ENCODE measurements at regions not wholly inside any gene's neighbourhood (a gene's known extent, or its start where the extent isn't known, plus 50 kb on each side); places are given as distances from the start of the nearest gene placed in this dataset.

DNA sequence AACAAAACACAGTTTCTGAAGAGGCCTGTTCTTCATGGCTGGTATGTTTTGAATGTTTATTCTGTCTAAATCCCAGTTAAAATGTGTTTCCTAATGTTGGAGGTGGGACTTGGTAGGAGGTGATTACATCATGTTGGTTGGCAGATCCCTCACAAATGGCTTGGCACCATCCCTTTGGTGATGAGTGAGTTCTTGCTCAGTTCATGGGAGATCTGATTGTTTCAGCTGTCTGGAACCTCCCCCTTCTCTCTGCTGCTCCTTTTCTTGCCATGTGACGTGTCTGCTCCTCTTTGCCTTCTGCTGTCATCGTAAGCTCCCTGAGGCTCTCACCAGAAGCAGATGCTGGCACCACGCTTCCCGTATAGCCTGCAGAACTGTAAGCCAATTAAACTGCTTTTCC lies 383.6 kb upstream of the TPK1 start:
- no peak for TF ChIP-seq JUND (IDR thresholded peaks at IDR 0.05; ENCODE audit: low read depth)

DNA sequence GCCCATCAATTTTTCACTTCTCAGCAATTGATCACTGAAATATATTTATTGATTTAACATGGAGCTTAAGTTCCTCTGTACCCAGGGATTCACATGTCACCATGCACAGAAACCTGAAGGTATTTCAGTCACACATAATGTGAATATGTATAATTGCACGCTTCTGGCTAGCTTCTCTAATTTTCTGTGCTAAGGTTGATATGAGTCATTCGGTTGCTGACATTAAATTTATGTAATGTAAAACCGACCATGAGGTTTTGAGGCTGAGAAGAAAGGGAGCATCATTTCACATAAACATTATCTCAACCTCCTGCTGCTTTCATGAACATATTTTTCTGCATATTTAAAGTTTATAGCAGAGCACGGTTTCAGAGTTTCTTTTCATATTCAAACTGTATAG lies 381.0 kb upstream of the TPK1 start:
- no peak for DNase-seq (ENCODE audit: low read depth in 1 of 2, low spot score in 1 of 2)
- in situ Hi-C loops (cut with HindIII; ENCODE audit: low pct_unique_long_range_greater_than_20kb, low sequenced_read_pairs), result no loop called here
- TF ChIP-seq JUND (IDR thresholded peaks at IDR 0.05; ENCODE audit: low read depth), result no peak

More for the DNA sequence above, 383.6 kb upstream of the TPK1 start:
- no peak for DNase-seq (ENCODE audit: low read depth in 1 of 2, low spot score in 1 of 2)
- in situ Hi-C loops (cut with HindIII; ENCODE audit: low pct_unique_long_range_greater_than_20kb, low sequenced_read_pairs), result no loop called here

GRCh38 chr7:145212050-145212449 lies 376.2 kb upstream of the TPK1 start:
- in situ Hi-C loops (cut with HindIII; ENCODE audit: low pct_unique_long_range_greater_than_20kb, low sequenced_read_pairs), result no loop called here
- no peak for DNase-seq (ENCODE audit: low read depth in 1 of 2, low spot score in 1 of 2)
- no peak for TF ChIP-seq JUND (IDR thresholded peaks at IDR 0.05; ENCODE audit: low read depth)

DNA sequence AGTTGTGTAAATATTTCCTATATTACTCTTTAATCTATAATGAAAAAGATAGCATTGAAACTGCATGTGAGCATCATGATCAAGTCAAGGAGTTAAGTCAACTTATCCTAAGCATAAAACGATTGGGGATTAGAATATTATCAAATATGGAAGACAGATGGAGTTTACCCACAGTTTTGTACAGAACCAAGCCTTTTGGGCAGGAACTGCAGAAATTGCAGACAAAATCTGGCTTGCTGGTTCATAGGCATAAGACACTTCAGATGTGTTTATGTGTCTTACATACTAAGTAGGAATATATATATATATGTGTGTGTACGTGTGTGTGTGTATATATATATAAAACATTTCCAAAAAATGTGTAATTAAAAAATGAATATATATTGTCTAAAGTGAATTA lies 375.4 kb upstream of the TPK1 start:
- in situ Hi-C loops (cut with HindIII; ENCODE audit: low pct_unique_long_range_greater_than_20kb, low sequenced_read_pairs), result no loop called here
- no peak for DNase-seq (ENCODE audit: low read depth in 1 of 2, low spot score in 1 of 2)
- TF ChIP-seq JUND (IDR thresholded peaks at IDR 0.05; ENCODE audit: low read depth), result no peak

DNA sequence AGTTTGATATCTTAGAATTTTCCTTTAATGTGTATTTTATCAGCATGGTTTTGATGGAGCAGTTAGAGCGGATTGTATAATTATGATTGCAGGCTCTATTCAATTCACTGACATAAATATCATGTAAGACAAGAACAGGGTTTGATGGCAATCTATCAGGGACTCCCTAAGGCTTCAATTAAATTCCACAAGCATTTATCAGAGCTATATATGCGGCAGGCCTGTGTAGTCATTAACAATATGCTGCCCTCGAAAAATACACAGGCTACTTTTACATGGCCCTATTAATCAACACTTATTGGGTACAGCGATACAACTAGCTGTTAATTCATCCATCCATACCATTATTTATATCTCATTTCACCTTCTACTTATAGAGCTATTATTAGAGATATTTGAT lies 358.1 kb upstream of the TPK1 start:
- no peak for DNase-seq (ENCODE audit: low read depth in 1 of 2, low spot score in 1 of 2)
- TF ChIP-seq JUND (IDR thresholded peaks at IDR 0.05; ENCODE audit: low read depth), result no peak
- in situ Hi-C loops (cut with HindIII; ENCODE audit: low pct_unique_long_range_greater_than_20kb, low sequenced_read_pairs), result no loop called here

DNA sequence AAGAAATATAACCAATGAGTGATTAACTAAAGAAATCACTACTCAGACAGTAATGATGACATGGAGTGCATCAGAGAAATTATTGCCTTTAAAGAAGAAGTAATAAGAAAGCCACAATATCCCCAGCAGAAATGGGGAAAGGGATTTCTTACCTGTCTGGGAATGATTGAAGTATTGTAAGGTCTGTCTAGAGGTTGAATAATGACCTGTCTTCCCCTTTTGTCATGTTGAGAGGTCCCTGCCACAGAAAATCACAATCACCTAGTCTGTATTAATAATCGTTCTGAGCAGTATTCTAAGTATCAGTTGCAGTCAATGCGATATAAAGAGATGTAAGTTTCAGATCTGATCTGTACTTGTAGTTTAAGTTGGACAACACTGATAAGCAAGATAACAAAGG lies 349.1 kb upstream of the TPK1 start:
- DNase-seq (ENCODE audit: low read depth in 1 of 2, low spot score in 1 of 2), result no peak
- in situ Hi-C loops (cut with HindIII; ENCODE audit: low pct_unique_long_range_greater_than_20kb, low sequenced_read_pairs), result no loop called here
- no peak for TF ChIP-seq JUND (IDR thresholded peaks at IDR 0.05; ENCODE audit: low read depth)

GRCh38 chr7:145183069-145183468 lies 347.2 kb upstream of the TPK1 start:
- no peak for DNase-seq (ENCODE audit: low read depth in 1 of 2, low spot score in 1 of 2)
- TF ChIP-seq JUND (IDR thresholded peaks at IDR 0.05; ENCODE audit: low read depth), result no peak

DNA sequence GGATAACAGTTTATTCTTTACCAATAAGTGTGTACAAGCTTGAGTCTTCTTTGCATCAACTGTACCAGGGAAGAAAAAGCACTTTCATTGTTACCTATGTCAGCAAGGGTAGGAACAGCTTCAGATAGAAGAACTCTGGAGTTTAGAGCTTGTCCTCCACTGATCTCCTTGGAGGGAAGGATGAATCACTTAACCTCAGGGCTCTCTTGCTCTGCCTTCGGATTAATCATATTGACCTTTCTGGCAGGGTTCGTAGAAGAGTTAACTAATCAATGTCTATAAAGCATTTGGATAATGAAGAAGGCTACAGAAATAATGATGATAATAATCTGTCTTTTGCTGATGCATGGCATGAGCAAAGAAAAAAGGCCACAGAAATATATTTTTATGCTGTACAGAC lies 339.5 kb upstream of the TPK1 start:
- no peak for TF ChIP-seq JUND (IDR thresholded peaks at IDR 0.05; ENCODE audit: low read depth)
- no peak for DNase-seq (ENCODE audit: low read depth in 1 of 2, low spot score in 1 of 2)
- in situ Hi-C loops (cut with HindIII; ENCODE audit: low pct_unique_long_range_greater_than_20kb, low sequenced_read_pairs), result no loop called here

More at GRCh38 chr7:145183069-145183468, 347.2 kb upstream of the TPK1 start:
- in situ Hi-C loops (cut with HindIII; ENCODE audit: low pct_unique_long_range_greater_than_20kb, low sequenced_read_pairs), result no loop called here

- no peak for TF ChIP-seq JUND (IDR thresholded peaks at IDR 0.05; ENCODE audit: low read depth)
- DNase-seq (ENCODE audit: low read depth in 1 of 2, low spot score in 1 of 2), result peak in 1 of 2 experiments; percentile 5
- in situ Hi-C loops (cut with HindIII; ENCODE audit: low pct_unique_long_range_greater_than_20kb, low sequenced_read_pairs), result no loop called here
Measured at GRCh38 chr7:145169908-145170307, 334.1 kb upstream of the TPK1 start.

DNA sequence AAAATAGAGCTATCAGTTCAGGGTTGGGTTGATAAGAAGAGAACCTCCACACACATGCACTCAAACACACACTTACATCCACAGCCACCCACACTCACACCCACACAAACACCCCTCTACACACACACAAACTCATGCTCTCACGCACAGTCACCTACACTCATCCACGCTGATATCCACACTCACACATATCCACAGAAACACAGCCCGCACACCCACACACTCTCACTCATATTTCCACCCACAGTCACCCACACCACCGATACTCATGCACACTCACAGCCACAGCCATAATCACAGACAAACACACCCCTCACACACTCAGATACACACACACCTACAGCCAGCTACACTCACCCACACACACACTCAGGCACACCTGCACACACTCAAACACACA lies 333.0 kb upstream of the TPK1 start:
- in situ Hi-C loops (cut with HindIII; ENCODE audit: low pct_unique_long_range_greater_than_20kb, low sequenced_read_pairs), result no loop called here
- TF ChIP-seq JUND (IDR thresholded peaks at IDR 0.05; ENCODE audit: low read depth), result no peak
- DNase-seq (ENCODE audit: low read depth in 1 of 2, low spot score in 1 of 2), result no peak

- no peak for DNase-seq (ENCODE audit: low read depth in 1 of 2, low spot score in 1 of 2)
- in situ Hi-C loops (cut with HindIII; ENCODE audit: low pct_unique_long_range_greater_than_20kb, low sequenced_read_pairs), result no loop called here
- no peak for TF ChIP-seq JUND (IDR thresholded peaks at IDR 0.05; ENCODE audit: low read depth)
Measured at GRCh38 chr7:145168427-145168826, 332.6 kb upstream of the TPK1 start.

DNA sequence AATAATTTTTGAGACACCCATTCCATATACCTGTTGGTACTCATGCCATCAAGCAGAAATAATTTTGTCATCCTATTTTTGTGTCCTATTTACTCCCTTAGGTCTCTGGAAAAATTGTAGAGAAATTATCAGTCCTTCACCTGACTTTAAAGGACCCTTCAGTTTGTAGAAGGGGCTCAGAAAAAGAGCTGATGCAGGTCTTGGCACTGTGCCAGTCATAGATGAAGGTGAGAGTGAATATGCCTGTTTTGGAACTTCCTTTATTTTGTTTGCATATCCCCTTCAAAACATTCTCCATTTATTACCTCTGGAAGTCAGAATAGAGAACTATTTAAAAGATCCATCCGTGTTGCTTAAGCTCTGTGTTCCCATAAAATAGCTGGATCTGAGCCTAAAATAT lies 321.0 kb upstream of the TPK1 start:
- in situ Hi-C loops (cut with HindIII; ENCODE audit: low pct_unique_long_range_greater_than_20kb, low sequenced_read_pairs), result no loop called here
- DNase-seq (ENCODE audit: low read depth in 1 of 2, low spot score in 1 of 2), result no peak
- no peak for TF ChIP-seq JUND (IDR thresholded peaks at IDR 0.05; ENCODE audit: low read depth)

DNA sequence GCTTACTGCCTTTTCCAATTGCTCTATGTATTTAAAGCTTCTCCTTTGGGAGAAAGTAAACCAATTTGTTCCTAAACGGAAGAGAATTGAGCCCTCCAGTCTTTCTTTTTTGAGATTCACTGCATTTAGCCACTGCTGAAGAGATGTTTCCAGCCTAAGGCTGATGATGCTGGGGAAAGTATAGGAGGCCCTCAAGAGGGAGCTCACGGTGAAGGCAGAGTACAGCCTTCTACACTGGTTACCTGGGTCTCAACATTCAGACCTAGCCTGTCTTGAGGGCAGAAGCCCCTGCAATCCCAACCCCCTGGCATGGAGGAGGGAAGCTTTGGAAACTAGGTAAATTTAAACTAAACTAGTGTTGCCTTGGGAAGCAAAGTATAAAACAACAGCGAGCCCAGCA lies 316.7 kb upstream of the TPK1 start:
- in situ Hi-C loops (cut with HindIII; ENCODE audit: low pct_unique_long_range_greater_than_20kb, low sequenced_read_pairs), result no loop called here
- DNase-seq (ENCODE audit: low read depth in 1 of 2, low spot score in 1 of 2), result no peak
- no peak for TF ChIP-seq JUND (IDR thresholded peaks at IDR 0.05; ENCODE audit: low read depth)

DNA sequence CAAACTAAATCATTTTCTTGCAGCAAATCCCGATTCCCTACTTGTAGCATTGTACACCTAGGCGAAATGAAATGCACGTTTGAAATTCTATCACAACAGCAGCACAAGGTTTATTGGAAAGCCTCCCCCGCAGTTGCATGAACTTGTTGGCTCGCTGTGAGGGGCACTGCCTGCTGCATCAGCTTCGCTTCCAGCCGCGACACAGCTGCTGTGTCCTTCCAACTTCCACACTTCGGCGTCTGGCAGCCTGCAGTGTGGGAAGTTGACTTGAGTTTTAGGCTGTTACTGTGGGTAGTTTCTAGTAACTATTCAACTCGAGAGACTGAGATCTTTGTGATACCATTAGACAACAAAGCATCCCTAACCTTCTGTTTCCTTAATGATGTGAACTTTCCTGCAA lies 315.8 kb upstream of the TPK1 start:
- in situ Hi-C loops (cut with HindIII; ENCODE audit: low pct_unique_long_range_greater_than_20kb, low sequenced_read_pairs), result no loop called here
- DNase-seq (ENCODE audit: low read depth in 1 of 2, low spot score in 1 of 2), result no peak
- no peak for TF ChIP-seq JUND (IDR thresholded peaks at IDR 0.05; ENCODE audit: low read depth)

Data from T47D (cell line).